Osteocyte (in vitro differentiated cells): ENCODE measurements at regions not wholly inside any gene's neighbourhood (a gene's known extent, or its start where the extent isn't known, plus 50 kb on each side); places are given as distances from the start of the nearest gene placed in this dataset.
A peak's percentile ranks its signal among the peaks of the same experiment; 100 is the strongest.

Experiments used
- DNase-seq: peaks from one replicate; pipeline ENCODE4 v3.0.0; 2021; ENCODE audit warnings: mixed read lengths; ENCODE audit not compliant: unreplicated experiment; ENCODE audit errors: extremely low spot score
- H3K27ac Mint-ChIP-seq: one replicate; pipeline ENCODE4 v1.8.0; 2021; ENCODE audit warnings: mild to moderate bottlenecking, mixed read lengths; ENCODE audit not compliant: unreplicated experiment
- H3K27me3 Mint-ChIP-seq: one replicate; pipeline ENCODE4 v1.8.0; 2021; ENCODE audit warnings: mixed read lengths; ENCODE audit not compliant: unreplicated experiment
- H3K36me3 Mint-ChIP-seq: one replicate; pipeline ENCODE4 v1.8.0; 2021; ENCODE audit warnings: mixed read lengths; ENCODE audit not compliant: unreplicated experiment
- H3K4me1 Mint-ChIP-seq: one replicate; pipeline ENCODE4 v1.8.0; 2021; ENCODE audit warnings: mixed read lengths; ENCODE audit not compliant: unreplicated experiment
- H3K4me3 Mint-ChIP-seq: one replicate; pipeline ENCODE4 v1.8.0; 2021; ENCODE audit warnings: mild to moderate bottlenecking, moderate library complexity, mixed read lengths; ENCODE audit not compliant: unreplicated experiment
- H3K9me3 Mint-ChIP-seq: one replicate; pipeline ENCODE4 v1.8.0; 2021; ENCODE audit warnings: mixed read lengths; ENCODE audit not compliant: unreplicated experiment
- TF ChIP-seq, protein P1 (sequence below): fragments of 200-600 bp; sonication (generic); IDR thresholded peaks from 2 replicates; pipeline ENCODE4 v1.5.0; 2021; ENCODE audit warnings: antibody characterized with exemption, mild to moderate bottlenecking, moderate library complexity

DNA sequence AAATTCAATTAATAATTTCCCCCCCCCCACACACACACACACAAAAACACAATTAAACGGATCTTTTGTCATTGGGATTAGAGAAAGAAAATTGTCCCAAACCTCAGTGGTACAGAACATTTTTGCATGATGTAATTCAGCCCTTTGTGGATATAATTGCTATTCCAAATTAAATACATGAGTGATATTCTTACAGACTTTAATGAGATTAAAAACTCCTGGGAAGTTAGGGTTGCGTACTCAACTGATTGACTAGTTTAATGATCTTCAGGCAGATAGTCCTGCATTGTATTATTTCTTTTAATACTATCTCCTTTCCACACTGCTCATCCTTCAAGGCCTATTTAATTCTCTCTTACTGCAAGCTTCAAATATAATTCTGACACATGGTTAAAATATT, 711.8 kb upstream of the LRFN5 start:
- no peak for DNase-seq
- H3K36me3 Mint-ChIP-seq, result no peaks in the 10 kb centered on the region
- H3K27ac Mint-ChIP-seq, result no peak overlapping the region
- H3K9me3 Mint-ChIP-seq, result peaks cover 10% of the 10 kb centered on the region
- no peaks in the 10 kb centered on the region for H3K4me1 Mint-ChIP-seq
- no peak overlapping the region for H3K4me3 Mint-ChIP-seq
- TF ChIP-seq, protein P1, sequence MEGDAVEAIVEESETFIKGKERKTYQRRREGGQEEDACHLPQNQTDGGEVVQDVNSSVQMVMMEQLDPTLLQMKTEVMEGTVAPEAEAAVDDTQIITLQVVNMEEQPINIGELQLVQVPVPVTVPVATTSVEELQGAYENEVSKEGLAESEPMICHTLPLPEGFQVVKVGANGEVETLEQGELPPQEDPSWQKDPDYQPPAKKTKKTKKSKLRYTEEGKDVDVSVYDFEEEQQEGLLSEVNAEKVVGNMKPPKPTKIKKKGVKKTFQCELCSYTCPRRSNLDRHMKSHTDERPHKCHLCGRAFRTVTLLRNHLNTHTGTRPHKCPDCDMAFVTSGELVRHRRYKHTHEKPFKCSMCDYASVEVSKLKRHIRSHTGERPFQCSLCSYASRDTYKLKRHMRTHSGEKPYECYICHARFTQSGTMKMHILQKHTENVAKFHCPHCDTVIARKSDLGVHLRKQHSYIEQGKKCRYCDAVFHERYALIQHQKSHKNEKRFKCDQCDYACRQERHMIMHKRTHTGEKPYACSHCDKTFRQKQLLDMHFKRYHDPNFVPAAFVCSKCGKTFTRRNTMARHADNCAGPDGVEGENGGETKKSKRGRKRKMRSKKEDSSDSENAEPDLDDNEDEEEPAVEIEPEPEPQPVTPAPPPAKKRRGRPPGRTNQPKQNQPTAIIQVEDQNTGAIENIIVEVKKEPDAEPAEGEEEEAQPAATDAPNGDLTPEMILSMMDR, result no peak
- no peaks in the 10 kb centered on the region for H3K27me3 Mint-ChIP-seq

DNA sequence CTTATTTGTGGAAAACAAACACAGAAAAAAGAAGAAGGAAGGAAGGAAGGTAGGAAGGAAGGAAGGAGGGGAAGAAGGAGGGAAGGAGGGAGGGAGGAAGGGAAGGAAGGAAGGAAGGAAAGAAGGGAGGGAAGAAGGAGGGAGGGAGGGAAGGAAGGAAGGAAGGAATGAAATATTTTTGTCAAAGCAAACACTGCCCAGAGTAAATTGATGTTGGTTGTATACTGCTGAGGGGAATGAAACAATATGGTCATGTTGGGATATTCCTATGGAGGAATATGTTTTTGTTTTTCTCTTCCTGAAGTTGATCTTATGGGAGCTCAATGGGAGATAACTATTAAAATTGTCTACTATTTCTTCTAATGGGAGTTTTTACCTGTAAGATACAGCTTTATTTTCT, 717.5 kb upstream of the LRFN5 start:
- no peak overlapping the region for H3K27ac Mint-ChIP-seq
- H3K27me3 Mint-ChIP-seq, result no peaks in the 10 kb centered on the region
- no peak for DNase-seq
- no peaks in the 10 kb centered on the region for H3K4me1 Mint-ChIP-seq
- H3K36me3 Mint-ChIP-seq, result no peaks in the 10 kb centered on the region
- H3K9me3 Mint-ChIP-seq, result no peaks in the 10 kb centered on the region
- no peak overlapping the region for H3K4me3 Mint-ChIP-seq
- TF ChIP-seq, protein P1, result no peak

DNA sequence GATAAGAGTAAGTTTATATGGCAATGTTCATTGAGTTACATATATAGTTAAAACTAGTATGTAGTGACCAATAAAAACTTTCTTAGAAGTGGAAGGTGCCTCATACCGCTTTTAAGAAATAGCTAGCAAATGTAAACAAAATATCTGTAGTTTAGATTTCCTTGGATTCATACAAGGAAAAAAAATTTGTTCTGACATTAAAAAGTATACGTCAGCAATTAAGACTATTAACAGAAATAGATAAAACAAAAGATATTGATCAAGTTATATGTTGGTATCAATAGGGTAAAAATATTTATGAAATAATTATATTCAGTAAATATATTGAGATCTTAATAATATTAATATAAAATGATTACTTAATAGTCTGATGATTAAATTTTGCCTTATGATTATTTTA, 718.8 kb upstream of the LRFN5 start:
- no peak overlapping the region for H3K4me3 Mint-ChIP-seq
- no peaks in the 10 kb centered on the region for H3K36me3 Mint-ChIP-seq
- no peak overlapping the region for H3K27ac Mint-ChIP-seq

DNA sequence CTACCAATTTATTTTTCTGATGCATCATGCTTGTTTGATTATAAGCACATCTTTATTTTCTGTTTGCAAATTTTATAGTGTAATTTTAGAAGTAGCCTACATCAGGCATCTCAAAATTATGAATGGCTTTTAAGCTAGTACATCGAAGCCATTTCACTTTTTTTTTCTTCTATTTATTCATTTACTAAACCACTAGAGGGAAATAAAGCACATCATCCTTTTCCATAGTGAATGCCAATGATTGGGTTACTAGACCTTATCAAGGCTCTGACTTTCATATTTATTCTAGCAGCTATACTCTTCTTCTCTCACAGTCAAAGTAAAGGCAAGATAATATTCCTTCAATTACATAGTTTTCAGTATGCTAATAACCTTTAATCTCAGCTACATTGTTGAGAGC, 736.4 kb upstream of the LRFN5 start:
- no peak overlapping the region for H3K27ac Mint-ChIP-seq
- DNase-seq, result no peak
- H3K9me3 Mint-ChIP-seq, result peaks cover 9% of the 10 kb centered on the region
- no peaks in the 10 kb centered on the region for H3K4me1 Mint-ChIP-seq
- H3K4me3 Mint-ChIP-seq, result no peak overlapping the region
- TF ChIP-seq, protein P1, result peak; percentile 46
- no peaks in the 10 kb centered on the region for H3K27me3 Mint-ChIP-seq
- no peaks in the 10 kb centered on the region for H3K36me3 Mint-ChIP-seq

More for the DNA sequence above, 718.8 kb upstream of the LRFN5 start:
- TF ChIP-seq, protein P1, result no peak
- no peak for DNase-seq
- H3K4me1 Mint-ChIP-seq, result no peaks in the 10 kb centered on the region
- H3K9me3 Mint-ChIP-seq, result no peaks in the 10 kb centered on the region
- H3K27me3 Mint-ChIP-seq, result no peaks in the 10 kb centered on the region

DNA sequence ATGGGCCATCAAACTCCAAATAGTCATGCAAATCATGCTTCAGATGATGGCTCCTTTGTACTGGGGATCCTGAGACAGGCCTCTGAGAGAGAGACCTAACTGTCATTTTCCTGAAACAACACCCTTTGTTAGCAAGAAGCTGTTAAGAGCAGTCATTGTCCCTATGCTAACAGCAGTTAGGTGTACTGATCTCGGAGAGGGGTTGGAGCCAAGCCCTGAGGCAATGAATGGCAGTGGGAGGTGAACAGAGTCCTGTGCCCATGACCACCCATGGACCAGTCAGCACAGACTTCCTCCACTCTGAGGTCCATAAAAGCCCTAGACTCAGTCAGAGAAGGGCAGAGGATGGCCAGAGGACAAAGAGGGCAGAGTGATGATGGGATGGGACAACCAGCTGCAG, 747.6 kb upstream of the LRFN5 start:
- Mint-ChIP-seq H3K36me3 (no peaks in the 10 kb centered on the region), H3K27me3 (no peaks in the 10 kb centered on the region), H3K27ac (no peak overlapping the region), H3K4me1 (no peaks in the 10 kb centered on the region), H3K4me3 (no peak overlapping the region), H3K9me3 (peaks cover 9% of the 10 kb centered on the region)
- TF ChIP-seq, protein P1, result no peak
- no peak for DNase-seq
